ENCODE measurements at regions not wholly inside any gene's neighbourhood (a gene's known extent, or its start where the extent isn't known, plus 50 kb on each side); places are given as distances from the start of the nearest gene placed in this dataset.

DNA sequence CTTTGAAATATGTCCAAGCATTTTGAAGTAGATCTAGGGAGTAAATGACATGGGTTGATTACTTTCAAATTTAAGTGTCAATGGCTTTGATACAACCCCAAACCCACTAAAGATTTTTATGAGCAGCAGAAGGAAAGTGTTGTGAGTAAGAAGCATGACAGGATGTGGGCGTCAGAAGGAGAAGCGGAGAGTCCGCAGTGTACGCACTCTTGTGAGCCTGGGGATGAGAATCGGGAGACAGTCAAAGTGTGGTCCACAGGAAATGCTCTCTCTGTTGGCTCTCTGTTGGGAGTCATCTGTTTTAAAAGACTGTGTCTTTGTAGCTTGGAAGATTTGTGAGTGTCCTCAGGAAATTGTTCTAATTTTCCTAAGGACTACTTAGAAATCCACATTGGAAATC is 629.8 kb upstream of the ADARB2 start:
- TF ChIP-seq EZH2 (IDR thresholded peaks at IDR 0.05) = no peak
- TF ChIP-seq, protein P1, sequence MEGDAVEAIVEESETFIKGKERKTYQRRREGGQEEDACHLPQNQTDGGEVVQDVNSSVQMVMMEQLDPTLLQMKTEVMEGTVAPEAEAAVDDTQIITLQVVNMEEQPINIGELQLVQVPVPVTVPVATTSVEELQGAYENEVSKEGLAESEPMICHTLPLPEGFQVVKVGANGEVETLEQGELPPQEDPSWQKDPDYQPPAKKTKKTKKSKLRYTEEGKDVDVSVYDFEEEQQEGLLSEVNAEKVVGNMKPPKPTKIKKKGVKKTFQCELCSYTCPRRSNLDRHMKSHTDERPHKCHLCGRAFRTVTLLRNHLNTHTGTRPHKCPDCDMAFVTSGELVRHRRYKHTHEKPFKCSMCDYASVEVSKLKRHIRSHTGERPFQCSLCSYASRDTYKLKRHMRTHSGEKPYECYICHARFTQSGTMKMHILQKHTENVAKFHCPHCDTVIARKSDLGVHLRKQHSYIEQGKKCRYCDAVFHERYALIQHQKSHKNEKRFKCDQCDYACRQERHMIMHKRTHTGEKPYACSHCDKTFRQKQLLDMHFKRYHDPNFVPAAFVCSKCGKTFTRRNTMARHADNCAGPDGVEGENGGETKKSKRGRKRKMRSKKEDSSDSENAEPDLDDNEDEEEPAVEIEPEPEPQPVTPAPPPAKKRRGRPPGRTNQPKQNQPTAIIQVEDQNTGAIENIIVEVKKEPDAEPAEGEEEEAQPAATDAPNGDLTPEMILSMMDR (IDR thresholded peaks at IDR 0.05) = no peak
- no peak for TF ChIP-seq EZH2phosphoT487 (IDR thresholded peaks at IDR 0.05)
- no peak overlapping the region for H3K4me2 ChIP-seq
- H3K9me3 ChIP-seq (ENCODE audit: low read depth) = peaks cover 5% of the 10 kb centered on the region
- Mint-ChIP-seq H3K4me3 (no peak overlapping the region), H3K4me1 (peaks cover 21% of the 10 kb centered on the region), H3K27ac (no peak overlapping the region), H3K9me3 (peaks cover 18% of the 10 kb centered on the region), H3K36me3 (no peaks in the 10 kb centered on the region), H3K27me3 (ENCODE audit: insufficient read depth, low read depth) (no peaks in the 10 kb centered on the region)
- H3K36me3 ChIP-seq = no peaks in the 10 kb centered on the region
- no peaks in the 10 kb centered on the region for H4K20me1 ChIP-seq (ENCODE audit: low read depth)
- H3K4me1 ChIP-seq = peaks cover 13% of the 10 kb centered on the region
- H3K27ac ChIP-seq = no peak overlapping the region
- H2AFZ ChIP-seq (replicated peaks) = no peak overlapping the region
- no peaks in the 10 kb centered on the region for H3K27me3 ChIP-seq
- no peak overlapping the region for H3K4me3 ChIP-seq
- DNase-seq (ENCODE audit: low spot score) = no peak
- H3K79me2 ChIP-seq (ENCODE audit: low read depth) = no peaks in the 10 kb centered on the region
- no peak overlapping the region for H3K9ac ChIP-seq
- H3F3A ChIP-seq (ENCODE audit: low read depth) = no peaks in the 10 kb centered on the region

DNA sequence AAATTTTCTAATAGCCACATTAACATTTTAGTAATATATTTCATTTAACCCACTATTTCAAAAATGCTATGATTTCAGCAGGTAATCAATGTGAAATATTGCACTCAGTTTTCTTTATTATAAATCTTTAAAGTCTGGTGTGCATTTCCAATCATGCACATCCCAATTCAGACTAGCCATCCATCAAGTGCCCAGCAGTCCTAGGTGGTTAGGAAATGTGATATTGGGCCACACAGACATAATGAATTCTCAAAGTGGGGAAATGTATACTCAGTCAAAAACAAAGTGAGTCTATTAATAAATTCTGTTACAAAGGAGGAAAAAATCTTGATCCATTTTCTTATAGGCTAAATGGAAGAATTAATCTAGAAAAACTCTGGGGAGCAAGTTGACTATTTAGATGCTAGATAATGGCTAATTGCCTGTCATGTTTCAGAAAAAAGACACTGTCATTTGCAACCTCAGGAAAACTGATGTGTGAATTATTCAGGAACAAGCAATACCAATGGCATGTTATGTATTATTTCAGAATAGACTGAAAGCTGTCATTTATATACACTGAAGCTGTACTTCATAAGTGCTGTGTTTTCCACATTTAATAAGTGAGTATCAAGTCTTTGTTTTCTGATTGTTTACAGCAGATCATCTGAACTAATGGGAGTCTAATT is 629.1 kb upstream of the ADARB2 start:
- H3K36me3 ChIP-seq = no peaks in the 10 kb centered on the region
- no peaks in the 10 kb centered on the region for H3K36me3 Mint-ChIP-seq
- H3K4me1 ChIP-seq = peaks cover 13% of the 10 kb centered on the region
- no peak overlapping the region for H3K4me3 Mint-ChIP-seq
- H3K4me2 ChIP-seq = no peak overlapping the region
- H3K79me2 ChIP-seq (ENCODE audit: low read depth) = no peaks in the 10 kb centered on the region
- H3K27ac Mint-ChIP-seq = no peak overlapping the region
- no peak overlapping the region for H2AFZ ChIP-seq (replicated peaks)
- no peak for TF ChIP-seq EZH2phosphoT487 (IDR thresholded peaks at IDR 0.05)
- no peak for TF ChIP-seq EZH2 (IDR thresholded peaks at IDR 0.05)
- TF ChIP-seq, protein P1 (IDR thresholded peaks at IDR 0.05) = no peak
- no peak overlapping the region for H3K9ac ChIP-seq
- peaks cover 24% of the 10 kb centered on the region for H3K4me1 Mint-ChIP-seq
- no peak overlapping the region for H3K4me3 ChIP-seq
- no peaks in the 10 kb centered on the region for H4K20me1 ChIP-seq (ENCODE audit: low read depth)
- H3K27me3 ChIP-seq = no peaks in the 10 kb centered on the region
- no peak for DNase-seq (ENCODE audit: low spot score)
- no peaks in the 10 kb centered on the region for H3F3A ChIP-seq (ENCODE audit: low read depth)
- peaks cover 16% of the 10 kb centered on the region for H3K9me3 Mint-ChIP-seq
- no peaks in the 10 kb centered on the region for H3K27me3 Mint-ChIP-seq (ENCODE audit: insufficient read depth, low read depth)
- peaks cover 5% of the 10 kb centered on the region for H3K9me3 ChIP-seq (ENCODE audit: low read depth)
- no peak overlapping the region for H3K27ac ChIP-seq

DNA sequence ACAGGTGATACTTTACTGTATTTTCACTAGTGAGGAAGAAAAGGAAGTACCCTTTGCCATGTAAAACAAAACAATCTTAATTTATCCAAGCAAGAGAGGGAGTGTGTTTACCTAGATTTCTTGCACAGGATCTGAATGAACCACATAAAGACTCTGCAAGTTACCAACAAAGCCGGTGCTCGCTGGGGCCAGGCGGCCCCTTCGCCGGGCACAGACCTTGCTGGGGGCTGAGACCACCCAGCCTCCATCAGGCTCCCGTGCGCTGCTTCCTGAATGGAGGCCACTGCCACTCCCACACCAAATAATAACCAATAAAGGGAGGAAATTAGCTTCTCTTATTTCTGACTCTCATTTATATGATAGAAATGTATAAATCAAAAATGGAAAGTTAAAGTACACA is 625.0 kb upstream of the ADARB2 start:
- no peaks in the 10 kb centered on the region for H4K20me1 ChIP-seq (ENCODE audit: low read depth)
- DNase-seq (ENCODE audit: low spot score) = no peak
- Mint-ChIP-seq H3K27me3 (ENCODE audit: insufficient read depth, low read depth) (no peaks in the 10 kb centered on the region), H3K27ac (no peak overlapping the region), H3K4me1 (peaks cover 24% of the 10 kb centered on the region), H3K4me3 (no peak overlapping the region), H3K36me3 (no peaks in the 10 kb centered on the region), H3K9me3 (no peaks in the 10 kb centered on the region)
- peak overlapping the region; percentile 76 for H2AFZ ChIP-seq (replicated peaks)
- H3K4me1 ChIP-seq = peaks cover 13% of the 10 kb centered on the region
- H3K36me3 ChIP-seq = no peaks in the 10 kb centered on the region
- H3K27ac ChIP-seq = no peak overlapping the region
- H3K4me2 ChIP-seq = peak overlapping the region; percentile 1
- H3K9me3 ChIP-seq (ENCODE audit: low read depth) = no peaks in the 10 kb centered on the region
- no peaks in the 10 kb centered on the region for H3F3A ChIP-seq (ENCODE audit: low read depth)
- H3K9ac ChIP-seq = no peak overlapping the region
- H3K79me2 ChIP-seq (ENCODE audit: low read depth) = no peaks in the 10 kb centered on the region
- no peak for TF ChIP-seq EZH2 (IDR thresholded peaks at IDR 0.05)
- TF ChIP-seq, protein P1 (IDR thresholded peaks at IDR 0.05) = no peak
- TF ChIP-seq EZH2phosphoT487 (IDR thresholded peaks at IDR 0.05) = no peak
- no peaks in the 10 kb centered on the region for H3K27me3 ChIP-seq
- H3K4me3 ChIP-seq = no peak overlapping the region
